ENCODE measurements at regions not wholly inside any gene's neighbourhood (a gene's known extent, or its start where the extent isn't known, plus 50 kb on each side); places are given as distances from the start of the nearest gene placed in this dataset.
A peak's percentile ranks its signal among the peaks of the same experiment; 100 is the strongest.

GRCh38 chr4:104967034-104967401 lies 179.7 kb upstream of the TET2 start:
- no peak for DNase-seq

GRCh38 chr4:104969394-104970082 lies 177.1 kb upstream of the TET2 start:
- no peak for DNase-seq

GRCh38 chr4:104971462-104971861 lies 175.2 kb upstream of the TET2 start:
- DNase-seq: no peak

GRCh38 chr4:104973708-104974107 lies 173.0 kb upstream of the TET2 start:
- DNase-seq: no peak

GRCh38 chr4:104975617-104976016 lies 171.1 kb upstream of the TET2 start:
- no peak for DNase-seq

- no peak for DNase-seq
Measured at GRCh38 chr4:104976262-104976661, 170.4 kb upstream of the TET2 start.

- no peak for DNase-seq
Measured at GRCh38 chr4:104979083-104979760, 167.5 kb upstream of the TET2 start.

- DNase-seq: no peak
Measured at GRCh38 chr4:104983615-104984179, 163.0 kb upstream of the TET2 start.

GRCh38 chr4:104986306-104986705 lies 160.4 kb upstream of the TET2 start:
- no peak for DNase-seq

- peak; percentile 10 to 23 for DNase-seq
Measured at GRCh38 chr4:104989371-104989770, 157.3 kb upstream of the TET2 start.

- no peak for DNase-seq
Measured at GRCh38 chr4:105002278-105002677, 144.4 kb upstream of the TET2 start.

GRCh38 chr4:105014234-105014633 lies 132.4 kb upstream of the TET2 start:
- DNase-seq: no peak

GRCh38 chr4:105014635-105015034 lies 132.0 kb upstream of the TET2 start:
- no peak for DNase-seq

- DNase-seq: no peak
Measured at GRCh38 chr4:105015750-105016149, 130.9 kb upstream of the TET2 start.

GRCh38 chr4:105022811-105023667 lies 123.6 kb upstream of the TET2 start:
- DNase-seq: no peak

- no peak for DNase-seq
Measured at GRCh38 chr4:105023668-105024055, 123.0 kb upstream of the TET2 start.

GRCh38 chr4:105025263-105026017 lies 121.2 kb upstream of the TET2 start:
- no peak for DNase-seq

GRCh38 chr4:105036991-105037390 lies 109.7 kb upstream of the TET2 start:
- no peak for DNase-seq

- no peak for DNase-seq
Measured at GRCh38 chr4:105042451-105042850, 104.2 kb upstream of the TET2 start.

GRCh38 chr4:105050896-105051295 lies 95.8 kb upstream of the TET2 start:
- DNase-seq: no peak

- no peak for DNase-seq
Measured at GRCh38 chr4:105057370-105058105, 89.1 kb upstream of the TET2 start.

Measured in SHP77 (cell line).